ENCODE measurements at regions not wholly inside any gene's neighbourhood (a gene's known extent, or its start where the extent isn't known, plus 50 kb on each side); places are given as distances from the start of the nearest gene placed in this dataset.

- no peak for DNase-seq
- Histone ChIP-seq H3K9me3 (ENCODE audit: control insufficient read depth, low read length) (no peaks in the 10 kb centered on the region), H3K9ac (ENCODE audit: extremely low read depth, low read length, poor library complexity, severe bottlenecking) (no peak overlapping the region), H3K27ac (ENCODE audit: low read depth, low read length) (no peak overlapping the region), H3K4me1 (ENCODE audit: control insufficient read depth, insufficient read depth, low read length) (no peaks in the 10 kb centered on the region), H3K36me3 (ENCODE audit: control insufficient read depth, insufficient read depth, low read length) (no peaks in the 10 kb centered on the region), H3K27me3 (ENCODE audit: control insufficient read depth, insufficient read depth, low read length, poor library complexity, severe bottlenecking) (no peaks in the 10 kb centered on the region), H3K4me3 (ENCODE audit: low read length) (no peak overlapping the region)
- 88 to 94% methylated on average over 1 to 3 of the region's 3 CpGs for WGBS, 2 experiments (ENCODE audit: insufficient coverage in 1 of 2, insufficient read length in 1 of 2)
- no peaks in the 10 kb centered on the region for H3K9me3 Mint-ChIP-seq
- H3K4me1 Mint-ChIP-seq = peaks cover 6% of the 10 kb centered on the region
- no peak overlapping the region for H3K27ac Mint-ChIP-seq
- no peaks in the 10 kb centered on the region for H3K27me3 Mint-ChIP-seq (ENCODE audit: insufficient read depth)
- H3K4me3 Mint-ChIP-seq = no peak overlapping the region
- no peak for TF ChIP-seq CTCF (conservative IDR thresholded peaks at IDR 0.05)
- H3K36me3 Mint-ChIP-seq (ENCODE audit: low read depth) = no peaks in the 10 kb centered on the region
Measured at GRCh38 chr2:67208887-67209500, 188.1 kb upstream of the ETAA1 start.

DNA sequence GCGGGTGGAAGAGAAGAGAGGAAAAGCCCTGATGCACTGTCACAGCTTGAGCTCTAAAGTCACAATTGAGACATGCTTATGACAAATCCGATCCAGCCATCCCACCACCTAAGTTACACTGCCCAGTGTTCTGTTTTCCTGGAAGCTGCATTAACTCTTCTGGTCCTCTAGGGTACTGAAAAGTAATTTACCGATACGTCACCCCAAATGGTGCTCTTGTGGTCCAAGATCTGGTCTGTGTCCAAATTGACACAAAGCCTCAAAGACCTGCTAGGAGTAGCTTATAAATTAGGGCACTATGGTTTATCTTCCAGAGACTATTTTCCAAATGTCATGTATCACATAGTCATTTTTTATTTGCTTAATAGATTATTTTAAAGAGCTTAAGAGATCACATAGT, 186.7 kb upstream of the ETAA1 start:
- Mint-ChIP-seq H3K9me3 (no peaks in the 10 kb centered on the region), H3K27ac (no peak overlapping the region), H3K36me3 (ENCODE audit: low read depth) (no peaks in the 10 kb centered on the region), H3K4me1 (peaks cover 15% of the 10 kb centered on the region), H3K4me3 (no peak overlapping the region), H3K27me3 (ENCODE audit: insufficient read depth) (no peaks in the 10 kb centered on the region)
- H3K4me3 ChIP-seq (ENCODE audit: low read length) = no peak overlapping the region
- WGBS, 2 experiments (ENCODE audit: insufficient coverage in 1 of 2, insufficient read length in 1 of 2) = 78 to 79% methylated on average over 3 to 4 of the region's 4 CpGs
- H3K36me3 ChIP-seq (ENCODE audit: control insufficient read depth, insufficient read depth, low read length) = no peaks in the 10 kb centered on the region
- H3K27me3 ChIP-seq (ENCODE audit: control insufficient read depth, insufficient read depth, low read length, poor library complexity, severe bottlenecking) = no peaks in the 10 kb centered on the region
- H3K9ac ChIP-seq (ENCODE audit: extremely low read depth, low read length, poor library complexity, severe bottlenecking) = no peak overlapping the region
- no peaks in the 10 kb centered on the region for H3K9me3 ChIP-seq (ENCODE audit: control insufficient read depth, low read length)
- DNase-seq = no peak
- no peak overlapping the region for H3K27ac ChIP-seq (ENCODE audit: low read depth, low read length)
- peaks cover 6% of the 10 kb centered on the region for H3K4me1 ChIP-seq (ENCODE audit: control insufficient read depth, insufficient read depth, low read length)
- peak; percentile 53 for TF ChIP-seq CTCF (conservative IDR thresholded peaks at IDR 0.05)

GRCh38 chr2:67212203-67212602, 184.9 kb upstream of the ETAA1 start:
- no peaks in the 10 kb centered on the region for H3K27me3 Mint-ChIP-seq (ENCODE audit: insufficient read depth)
- H3K9me3 ChIP-seq (ENCODE audit: control insufficient read depth, low read length) = peaks cover 2% of the 10 kb centered on the region
- no peak overlapping the region for H3K27ac ChIP-seq (ENCODE audit: low read depth, low read length)
- no peaks in the 10 kb centered on the region for H3K36me3 Mint-ChIP-seq (ENCODE audit: low read depth)
- DNase-seq = no peak
- no peak overlapping the region for H3K4me3 ChIP-seq (ENCODE audit: low read length)
- TF ChIP-seq CTCF (conservative IDR thresholded peaks at IDR 0.05) = no peak
- no peak overlapping the region for H3K4me3 Mint-ChIP-seq
- H3K4me1 ChIP-seq (ENCODE audit: control insufficient read depth, insufficient read depth, low read length) = peaks cover 6% of the 10 kb centered on the region
- 100% methylated on average over 1 of the region's 1 CpG for WGBS, 2 experiments (ENCODE audit: insufficient coverage in 1 of 2, insufficient read length in 1 of 2)
- no peak overlapping the region for H3K9ac ChIP-seq (ENCODE audit: extremely low read depth, low read length, poor library complexity, severe bottlenecking)
- H3K36me3 ChIP-seq (ENCODE audit: control insufficient read depth, insufficient read depth, low read length) = no peaks in the 10 kb centered on the region
- H3K4me1 Mint-ChIP-seq = peaks cover 32% of the 10 kb centered on the region
- H3K27me3 ChIP-seq (ENCODE audit: control insufficient read depth, insufficient read depth, low read length, poor library complexity, severe bottlenecking) = no peaks in the 10 kb centered on the region
- no peak overlapping the region for H3K27ac Mint-ChIP-seq
- H3K9me3 Mint-ChIP-seq = peaks cover under 1% of the 10 kb centered on the region
